ENCODE measurements at regions not wholly inside any gene's neighbourhood (a gene's known extent, or its start where the extent isn't known, plus 50 kb on each side); places are given as distances from the start of the nearest gene placed in this dataset.

DNA sequence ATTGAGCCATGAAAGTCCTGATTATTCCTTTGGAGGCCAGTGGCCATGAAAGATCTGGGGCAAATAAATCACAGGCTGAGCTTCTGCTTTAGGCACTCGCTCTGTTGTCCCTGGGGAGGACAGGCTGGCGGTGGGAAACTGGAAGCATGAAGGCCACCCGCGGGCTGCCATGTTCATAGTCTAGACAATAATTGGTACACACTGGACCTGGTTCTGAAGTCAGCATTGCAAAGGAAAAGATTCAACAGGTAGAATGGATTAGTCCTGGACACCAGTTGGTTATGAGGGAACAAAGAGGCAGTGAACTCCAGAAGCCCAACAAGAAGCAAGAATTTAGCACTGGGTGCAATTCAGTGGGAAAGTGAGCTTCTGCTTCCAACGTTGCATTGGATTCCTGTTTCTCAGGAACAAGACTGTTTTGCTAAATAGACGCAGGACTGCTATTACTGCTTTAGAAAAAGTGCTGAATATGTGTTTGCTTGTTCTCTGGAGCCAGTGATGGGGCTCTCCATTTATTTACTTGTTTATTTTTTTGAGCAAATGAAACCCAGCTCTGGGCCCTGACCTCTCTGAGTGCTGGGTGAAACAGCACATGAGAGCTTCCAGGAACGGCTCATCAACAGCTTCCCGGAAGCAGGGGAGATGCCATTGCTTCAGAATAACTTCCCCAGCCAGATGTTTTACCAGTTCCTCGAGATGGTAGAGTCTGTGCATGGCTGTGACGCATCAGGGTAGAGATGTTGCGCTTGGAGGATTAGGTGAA lies 336.4 kb downstream of the ZNF536 start:
- H3K4me3 ChIP-seq (ENCODE audit: low read depth, low read length) = no peak overlapping the region
- TF ChIP-seq, protein P1, sequence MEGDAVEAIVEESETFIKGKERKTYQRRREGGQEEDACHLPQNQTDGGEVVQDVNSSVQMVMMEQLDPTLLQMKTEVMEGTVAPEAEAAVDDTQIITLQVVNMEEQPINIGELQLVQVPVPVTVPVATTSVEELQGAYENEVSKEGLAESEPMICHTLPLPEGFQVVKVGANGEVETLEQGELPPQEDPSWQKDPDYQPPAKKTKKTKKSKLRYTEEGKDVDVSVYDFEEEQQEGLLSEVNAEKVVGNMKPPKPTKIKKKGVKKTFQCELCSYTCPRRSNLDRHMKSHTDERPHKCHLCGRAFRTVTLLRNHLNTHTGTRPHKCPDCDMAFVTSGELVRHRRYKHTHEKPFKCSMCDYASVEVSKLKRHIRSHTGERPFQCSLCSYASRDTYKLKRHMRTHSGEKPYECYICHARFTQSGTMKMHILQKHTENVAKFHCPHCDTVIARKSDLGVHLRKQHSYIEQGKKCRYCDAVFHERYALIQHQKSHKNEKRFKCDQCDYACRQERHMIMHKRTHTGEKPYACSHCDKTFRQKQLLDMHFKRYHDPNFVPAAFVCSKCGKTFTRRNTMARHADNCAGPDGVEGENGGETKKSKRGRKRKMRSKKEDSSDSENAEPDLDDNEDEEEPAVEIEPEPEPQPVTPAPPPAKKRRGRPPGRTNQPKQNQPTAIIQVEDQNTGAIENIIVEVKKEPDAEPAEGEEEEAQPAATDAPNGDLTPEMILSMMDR (IDR thresholded peaks at IDR 0.05; ENCODE audit: insufficient read depth, low read length) = no peak
- no peak for DNase-seq (ENCODE audit: low read depth)

DNA sequence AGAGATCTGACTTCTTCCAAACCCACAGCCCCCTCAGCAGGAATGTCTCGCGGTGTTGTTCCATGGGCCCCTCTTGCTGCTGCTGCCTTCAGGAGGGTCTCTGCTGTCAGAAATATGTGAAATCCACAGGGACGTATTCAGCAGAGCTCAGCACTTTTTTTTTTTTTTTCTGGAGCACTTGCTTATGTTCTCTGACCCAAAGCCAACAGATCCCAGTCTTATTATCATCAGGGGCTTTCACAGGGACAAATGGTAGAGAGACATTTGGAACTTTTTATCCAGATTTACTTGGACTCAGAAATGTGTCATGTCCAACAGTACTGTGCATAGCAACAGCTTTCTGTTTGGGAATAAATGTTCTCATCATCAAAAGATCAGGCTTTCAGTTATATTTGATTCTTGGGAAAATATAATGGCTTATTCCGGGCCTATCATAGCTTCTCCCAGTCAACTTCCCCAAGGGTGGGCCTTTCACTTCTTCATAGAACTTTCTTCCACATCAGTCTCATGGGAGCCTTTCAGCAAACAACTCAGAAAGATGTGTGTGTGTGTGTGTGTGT lies 332.7 kb downstream of the ZNF536 start:
- H3K4me3 ChIP-seq (ENCODE audit: low read depth, low read length) = no peak overlapping the region
- TF ChIP-seq, protein P1 (IDR thresholded peaks at IDR 0.05; ENCODE audit: insufficient read depth, low read length) = no peak
- DNase-seq (ENCODE audit: low read depth) = no peak

DNA sequence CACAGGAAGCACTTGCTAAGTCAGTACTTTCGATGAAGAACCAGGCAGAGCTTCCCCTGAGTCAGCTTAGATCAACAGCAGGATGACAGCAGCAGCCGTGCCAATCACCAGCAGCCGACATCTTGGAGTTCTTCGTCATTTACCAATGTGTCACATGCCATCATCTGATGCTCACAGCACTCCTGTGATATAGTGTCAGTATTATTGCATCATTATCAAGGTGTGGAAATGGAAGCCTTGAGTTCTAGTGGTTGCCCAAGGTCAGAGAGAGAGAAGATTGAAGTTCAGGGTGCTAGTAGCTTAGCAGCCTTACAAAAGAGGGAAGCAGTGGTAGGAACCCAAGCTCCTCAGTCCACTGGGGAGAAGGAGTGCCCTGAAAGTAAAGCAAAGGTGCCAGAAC lies 331.5 kb downstream of the ZNF536 start:
- no peak for DNase-seq (ENCODE audit: low read depth)
- TF ChIP-seq, protein P1 (IDR thresholded peaks at IDR 0.05; ENCODE audit: insufficient read depth, low read length) = no peak
- no peak overlapping the region for H3K4me3 ChIP-seq (ENCODE audit: low read depth, low read length)

DNA sequence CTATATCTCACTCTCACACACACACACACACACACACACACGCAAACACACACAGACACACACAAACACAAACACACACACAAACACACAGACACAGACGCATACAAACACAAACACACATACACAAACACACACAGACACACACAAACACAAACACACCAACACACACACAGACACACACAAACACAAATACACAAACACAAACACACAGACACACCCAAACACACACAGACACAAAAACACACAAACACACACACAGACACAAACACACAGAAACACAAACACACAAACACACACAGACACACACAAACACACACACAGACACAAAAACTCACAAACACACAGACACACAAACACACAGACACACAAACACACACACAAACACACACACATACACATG lies 329.0 kb downstream of the ZNF536 start:
- DNase-seq (ENCODE audit: low read depth) = no peak
- no peak overlapping the region for H3K4me3 ChIP-seq (ENCODE audit: low read depth, low read length)
- TF ChIP-seq, protein P1 (IDR thresholded peaks at IDR 0.05; ENCODE audit: insufficient read depth, low read length) = no peak

DNA sequence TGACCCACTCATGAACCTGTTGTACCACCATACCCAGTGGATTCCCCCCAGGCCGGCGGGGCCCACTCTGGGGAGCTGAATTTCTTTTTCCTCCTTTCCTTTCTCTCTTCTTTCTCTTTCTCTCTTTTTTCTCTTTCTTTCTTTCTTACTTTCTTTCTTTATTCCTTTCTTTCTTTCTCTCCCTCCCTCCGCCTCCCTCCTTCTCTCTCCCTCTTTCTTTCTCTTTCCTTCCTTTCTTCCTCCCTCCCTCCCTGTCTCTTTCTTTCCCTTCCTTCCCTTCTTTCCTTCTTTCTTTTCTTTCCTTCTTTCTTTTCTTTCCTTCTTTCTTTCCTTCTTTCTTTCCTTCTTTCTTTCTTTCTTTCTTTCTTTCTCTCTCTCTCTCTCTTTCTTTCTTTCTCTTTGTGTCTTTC lies 327.7 kb downstream of the ZNF536 start:
- H3K4me3 ChIP-seq (ENCODE audit: low read depth, low read length) = no peak overlapping the region
- TF ChIP-seq, protein P1 (IDR thresholded peaks at IDR 0.05; ENCODE audit: insufficient read depth, low read length) = no peak
- no peak for DNase-seq (ENCODE audit: low read depth)

DNA sequence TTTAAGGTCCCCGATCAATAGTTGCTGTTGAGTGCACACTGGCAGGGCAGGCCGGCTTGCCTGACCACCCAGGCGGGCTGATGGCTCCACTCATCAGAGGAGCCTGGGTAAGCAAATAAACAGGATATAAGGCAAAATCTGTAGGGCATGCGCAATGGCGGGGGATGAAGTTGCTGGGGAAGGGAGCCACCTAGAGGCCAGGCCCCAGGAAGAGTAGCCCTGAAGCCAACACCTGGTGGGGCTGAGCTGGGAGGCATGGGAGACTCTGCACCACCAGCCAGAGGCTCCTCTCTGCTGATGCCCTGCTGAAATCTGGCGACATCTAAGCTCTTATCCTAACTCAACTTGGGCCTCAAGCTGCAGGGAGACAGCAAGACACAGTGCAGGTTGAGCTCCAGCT lies 324.3 kb downstream of the ZNF536 start:
- H3K4me3 ChIP-seq (ENCODE audit: low read depth, low read length) = no peak overlapping the region
- TF ChIP-seq, protein P1 (IDR thresholded peaks at IDR 0.05; ENCODE audit: insufficient read depth, low read length) = peak; percentile 45
- peak; percentile 17 for DNase-seq (ENCODE audit: low read depth)

All from fibroblast of the aortic adventitia (primary cell).